Cerebellar cortex (tissue), 1 donor: ENCODE measurements at regions not wholly inside any gene's neighbourhood (a gene's known extent, or its start where the extent isn't known, plus 50 kb on each side); places are given as distances from the start of the nearest gene placed in this dataset.
"Not testable (repeated sequence)": the region's sequence is repeated elsewhere in the genome, so short reads cannot be mapped to it uniquely, and the experiment has no call there.

Experiments used
- DNase-seq: peaks from one replicate; pipeline ENCODE4 v3.0.0-alpha.2; 2015; ENCODE audit warnings: low spot score

DNA sequence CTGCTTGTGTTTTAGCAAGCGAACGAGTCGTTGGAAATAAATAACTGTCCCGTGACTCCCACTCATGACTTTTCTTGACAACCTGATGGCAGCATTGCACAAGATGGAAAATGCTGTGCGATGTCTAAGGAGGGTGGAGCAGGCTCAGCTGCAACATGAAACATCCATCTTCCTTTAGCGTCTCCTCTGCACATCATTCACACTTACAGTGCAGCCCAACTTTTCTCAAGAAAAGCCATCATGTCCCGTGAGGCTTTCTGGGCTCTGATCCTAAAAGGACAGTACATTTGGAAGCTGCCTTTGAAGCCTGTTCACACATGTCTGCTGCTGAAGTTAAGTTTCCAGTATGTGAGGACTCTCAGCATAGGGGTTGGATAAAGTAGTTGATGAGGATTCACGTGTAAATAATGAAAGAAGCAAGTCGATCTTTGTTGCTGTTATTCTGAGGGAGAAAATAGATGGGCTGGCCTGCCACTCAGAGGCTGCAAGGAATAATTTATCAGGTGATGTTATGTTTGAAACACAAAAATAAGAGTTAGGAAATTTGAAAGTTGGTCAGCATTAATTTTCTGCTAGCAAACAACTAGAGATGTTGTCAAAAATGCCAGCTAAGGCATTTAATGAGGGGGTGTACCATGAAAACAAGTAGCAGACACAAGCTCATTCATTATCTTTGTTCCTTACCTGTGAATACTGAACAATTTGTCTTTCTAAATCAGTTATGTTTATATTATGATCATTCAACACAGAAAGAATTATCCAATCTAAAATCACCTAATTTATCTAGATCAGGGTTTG lies 328.7 kb upstream of the ZFP42 start:
- peak; percentile 8 for DNase-seq

DNA sequence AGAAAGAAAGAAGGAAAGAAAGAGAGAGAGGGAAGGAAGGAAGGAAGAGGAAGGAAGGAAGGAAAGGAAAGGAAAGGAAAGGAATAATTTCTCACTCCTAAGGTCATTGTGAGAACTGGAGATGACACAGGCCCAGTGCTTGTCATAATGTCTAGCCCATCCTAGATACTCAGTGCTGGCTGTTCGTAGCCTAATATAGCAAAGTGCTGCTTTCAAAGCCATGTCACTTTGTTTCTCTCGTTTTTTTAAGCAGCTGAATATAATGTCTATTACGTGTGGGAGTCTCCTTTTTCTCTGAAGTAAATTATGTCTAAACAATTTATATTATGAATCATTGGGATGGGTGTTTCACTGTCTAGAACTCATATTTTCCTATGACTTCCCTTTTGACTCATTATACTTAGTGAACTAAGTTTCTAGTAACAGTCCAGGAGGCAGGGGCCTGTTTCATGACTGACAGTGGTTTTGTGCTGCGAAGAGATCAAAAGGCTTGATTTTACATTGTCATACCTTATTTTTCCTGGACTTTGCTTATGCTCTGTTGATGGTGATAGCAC lies 327.0 kb upstream of the ZFP42 start:
- DNase-seq = no peak

DNA sequence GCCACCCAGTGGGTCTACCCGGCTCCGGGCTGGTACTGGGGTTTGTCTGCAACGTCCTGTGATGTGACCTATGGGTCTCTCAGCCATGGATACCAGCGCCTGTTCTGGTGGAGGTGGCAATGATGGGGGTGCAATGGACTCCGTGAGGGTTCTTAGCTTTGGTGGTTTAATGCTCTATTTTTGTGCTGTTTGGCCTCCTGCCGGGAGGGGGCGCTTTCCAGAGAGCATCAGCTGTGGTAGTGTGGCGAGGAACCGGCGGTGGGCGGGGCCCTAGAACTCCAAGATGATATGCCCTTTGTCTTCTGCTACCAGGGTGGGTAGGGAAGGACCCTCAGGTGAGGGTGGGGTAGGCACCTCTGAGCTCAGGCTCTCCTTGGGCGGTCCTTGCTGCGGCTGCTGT lies 324.1 kb upstream of the ZFP42 start:
- not testable (repeated sequence) for DNase-seq

DNA sequence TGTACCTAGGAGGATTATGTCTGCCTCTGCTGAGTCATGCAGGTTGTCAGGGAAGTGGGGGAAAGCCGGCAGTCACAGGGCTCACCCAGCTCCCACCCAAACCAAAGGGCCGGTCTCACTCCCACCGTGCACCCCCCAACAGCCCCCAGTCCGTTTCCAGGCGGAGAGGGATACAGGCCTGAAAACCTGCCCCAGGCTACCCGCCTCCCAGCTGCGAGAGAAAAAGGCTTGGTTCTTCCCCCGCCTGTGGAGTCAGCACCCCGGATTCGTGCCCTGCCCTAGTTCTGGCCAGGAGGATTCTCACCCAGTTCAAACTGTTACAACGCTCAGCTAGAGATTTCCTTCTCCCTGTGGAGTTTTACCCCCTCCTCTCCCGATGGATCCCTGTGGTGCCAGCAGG lies 323.6 kb upstream of the ZFP42 start:
- DNase-seq = not testable (repeated sequence)

DNA sequence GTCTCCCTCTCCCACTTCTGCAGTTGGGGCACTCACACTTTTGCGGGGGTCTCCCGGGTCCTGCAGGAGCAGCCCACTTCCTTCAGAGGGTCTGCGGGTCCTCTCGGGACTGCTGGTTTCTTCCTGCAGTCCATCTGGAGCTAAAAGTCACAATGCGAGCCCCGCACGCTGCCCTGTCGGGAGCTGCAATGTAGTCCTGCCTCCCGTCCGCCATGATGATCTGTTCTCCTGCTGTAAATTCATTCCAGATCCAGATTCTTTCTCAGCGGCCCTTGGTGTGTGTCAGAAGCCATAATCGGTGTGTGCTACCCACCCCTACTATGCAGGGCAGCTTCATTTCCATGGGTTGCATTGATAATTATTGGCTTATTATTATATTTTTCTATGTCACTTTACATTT lies 323.0 kb upstream of the ZFP42 start:
- not testable (repeated sequence) for DNase-seq

DNA sequence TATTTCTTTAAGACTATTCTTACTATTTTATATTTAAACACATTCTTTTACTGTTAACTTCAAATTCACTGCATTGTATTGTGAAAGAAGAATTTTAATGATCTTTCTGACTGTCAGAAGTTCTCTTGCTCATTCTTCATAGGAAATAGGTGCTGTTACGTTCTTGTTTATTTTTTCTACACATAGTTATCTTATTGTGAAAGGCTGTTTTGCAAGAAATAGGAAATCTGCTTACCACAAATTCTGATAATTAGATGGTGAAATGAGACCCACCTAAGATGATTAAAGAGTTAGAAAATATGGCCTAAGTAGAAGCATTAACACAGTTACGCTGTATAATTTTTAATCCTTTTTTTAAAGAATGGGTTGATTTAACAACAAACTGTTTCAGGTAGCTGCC lies 316.1 kb upstream of the ZFP42 start:
- no peak for DNase-seq

DNA sequence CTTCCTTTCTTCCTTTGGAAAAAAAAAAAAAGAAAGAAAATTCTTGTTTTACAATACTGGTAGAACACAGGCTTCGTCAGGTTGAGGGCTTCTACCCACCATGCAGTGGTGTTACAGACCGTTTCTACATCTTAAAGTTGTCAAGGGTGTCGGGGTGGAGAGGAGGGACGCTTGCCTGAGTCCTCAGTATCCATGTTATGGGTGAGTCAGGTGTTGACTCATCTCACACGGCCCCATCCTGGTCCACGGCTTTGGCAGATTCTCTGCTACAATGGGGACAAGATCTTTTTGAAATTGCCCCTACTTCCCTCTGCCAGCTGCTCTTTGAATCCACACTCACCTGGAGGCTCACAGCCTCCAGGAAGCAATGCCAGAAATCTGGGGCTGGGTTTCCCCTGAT lies 310.3 kb upstream of the ZFP42 start:
- no peak for DNase-seq

DNA sequence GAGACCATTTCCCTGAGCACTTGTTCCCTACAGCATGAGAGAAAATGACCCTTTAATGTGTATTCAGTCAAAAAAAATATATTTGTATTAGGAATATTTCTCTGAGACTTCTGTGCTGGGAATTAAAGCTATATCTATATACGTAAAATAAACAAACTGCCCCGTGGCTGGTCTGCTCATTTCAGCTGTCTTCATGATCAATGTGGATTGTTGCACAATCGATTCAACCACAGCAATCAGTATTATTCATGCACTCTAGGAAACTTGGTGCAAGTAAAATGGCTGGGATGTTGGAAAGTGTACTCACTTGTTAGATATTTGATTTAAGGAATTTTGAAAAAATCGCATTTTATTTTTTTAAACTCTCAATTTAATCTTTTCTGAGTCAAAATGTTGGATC lies 307.9 kb upstream of the ZFP42 start:
- no peak for DNase-seq

DNA sequence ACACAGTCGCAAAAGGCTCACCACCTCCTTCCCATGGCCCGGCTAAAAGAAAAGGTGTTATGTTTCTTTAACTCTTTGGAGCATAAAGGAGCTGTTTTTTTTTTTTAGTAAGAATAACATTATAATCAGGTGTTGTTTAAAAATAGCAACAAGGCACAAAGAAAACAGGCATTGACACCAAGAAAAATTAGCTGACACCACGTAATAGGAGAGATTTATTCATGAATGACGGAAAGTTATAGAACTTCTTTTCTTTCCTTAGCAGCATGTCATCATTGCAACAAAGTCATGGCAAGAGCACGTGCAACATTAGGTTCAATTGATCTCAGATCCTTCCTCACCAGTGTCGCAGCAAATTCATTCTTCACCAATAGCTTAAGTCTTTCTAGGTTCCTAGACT lies 302.9 kb upstream of the ZFP42 start:
- no peak for DNase-seq

DNA sequence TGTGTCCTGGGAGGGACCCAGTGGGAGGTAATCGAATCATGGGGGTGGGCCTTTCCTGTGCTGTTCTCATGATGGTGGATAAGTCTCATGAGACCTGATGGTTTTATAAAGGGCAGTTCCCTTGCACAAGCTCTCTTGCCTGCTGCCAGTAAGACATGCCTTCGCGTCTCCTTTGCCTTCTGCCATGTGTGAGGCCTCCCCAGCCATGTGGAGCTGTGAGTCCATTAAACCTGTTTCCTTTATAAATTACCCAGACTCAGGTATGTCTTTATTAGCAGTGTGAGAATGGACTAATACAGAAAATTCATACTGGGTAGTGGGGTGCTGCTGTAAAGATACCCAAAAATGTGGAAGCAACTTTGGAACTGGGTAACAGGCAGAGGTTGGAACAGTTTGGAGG lies 300.0 kb upstream of the ZFP42 start:
- not testable (repeated sequence) for DNase-seq

DNA sequence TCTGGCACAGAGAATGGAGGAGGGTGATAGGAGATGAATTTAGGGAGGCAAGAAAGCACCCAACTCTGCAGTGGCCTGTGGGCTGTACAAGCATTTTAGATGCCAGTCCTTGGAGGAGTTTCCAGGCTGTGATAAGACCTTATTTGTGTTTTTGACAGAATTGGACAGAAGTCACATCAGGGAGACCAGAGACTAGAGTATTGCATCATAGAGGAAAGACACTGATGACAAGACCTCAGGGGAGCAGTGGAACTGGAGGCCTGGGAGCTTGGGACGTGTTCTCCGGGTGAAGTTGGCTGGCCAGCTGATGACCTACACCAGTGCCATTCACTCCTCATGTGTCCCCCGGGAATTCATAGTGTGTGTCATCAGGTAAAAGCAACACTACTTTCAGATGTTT lies 284.0 kb upstream of the ZFP42 start:
- no peak for DNase-seq

DNA sequence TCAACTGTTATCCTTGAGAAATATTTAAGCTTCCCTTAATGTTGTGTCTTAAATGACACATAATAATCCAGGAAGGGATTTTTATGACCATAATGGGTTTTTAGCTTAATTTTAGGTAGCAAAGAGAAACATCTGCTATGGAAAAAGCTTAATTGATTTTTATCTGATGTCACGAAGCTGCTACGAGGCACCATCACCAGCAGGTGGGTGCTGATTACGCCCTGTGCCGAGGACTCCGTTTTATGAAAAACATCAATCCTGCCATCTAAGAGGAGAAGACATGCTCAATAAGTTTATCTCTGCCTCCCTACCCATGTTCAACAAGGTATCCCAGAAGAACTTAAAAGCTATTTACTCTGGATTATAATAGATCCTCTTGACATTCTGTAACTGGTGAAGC lies 280.6 kb upstream of the ZFP42 start:
- no peak for DNase-seq

DNA sequence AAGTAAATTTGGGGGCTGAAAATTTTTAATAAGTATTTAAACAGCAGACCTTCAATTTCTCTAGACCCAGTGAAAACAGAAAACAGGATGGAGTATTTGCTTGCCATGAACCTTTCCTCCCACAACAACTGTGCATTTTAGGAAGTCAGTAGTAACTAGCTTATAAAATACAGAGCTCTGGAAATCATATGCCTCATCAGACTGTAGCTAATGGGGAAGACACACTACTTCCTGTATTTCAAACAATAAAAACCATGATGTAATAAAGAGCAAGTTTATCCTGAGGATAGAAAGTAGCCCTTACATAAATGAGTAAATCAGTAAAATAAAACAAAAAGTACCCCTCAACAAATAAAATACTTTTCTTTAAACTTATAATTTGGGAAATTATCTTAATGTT lies 280.1 kb upstream of the ZFP42 start:
- DNase-seq = no peak

DNA sequence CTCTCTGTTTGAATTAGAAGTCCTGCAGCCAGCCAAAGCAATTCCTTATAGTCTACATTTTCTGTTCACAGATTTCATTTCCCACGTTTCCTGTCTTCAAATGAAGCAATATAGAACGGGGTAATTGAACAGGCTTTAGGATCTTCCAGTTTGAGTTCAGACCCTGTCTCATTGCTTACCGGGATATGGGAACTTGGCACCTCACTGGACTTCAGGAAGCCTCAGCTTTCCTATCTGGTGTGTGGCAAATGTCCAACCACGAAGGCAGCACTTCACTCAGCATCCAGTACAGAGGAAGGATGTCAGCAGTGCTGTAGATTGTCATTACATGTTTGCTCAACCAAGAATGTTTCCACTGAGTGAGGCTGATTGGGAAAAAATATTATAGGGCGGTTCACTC lies 271.1 kb upstream of the ZFP42 start:
- no peak for DNase-seq

DNA sequence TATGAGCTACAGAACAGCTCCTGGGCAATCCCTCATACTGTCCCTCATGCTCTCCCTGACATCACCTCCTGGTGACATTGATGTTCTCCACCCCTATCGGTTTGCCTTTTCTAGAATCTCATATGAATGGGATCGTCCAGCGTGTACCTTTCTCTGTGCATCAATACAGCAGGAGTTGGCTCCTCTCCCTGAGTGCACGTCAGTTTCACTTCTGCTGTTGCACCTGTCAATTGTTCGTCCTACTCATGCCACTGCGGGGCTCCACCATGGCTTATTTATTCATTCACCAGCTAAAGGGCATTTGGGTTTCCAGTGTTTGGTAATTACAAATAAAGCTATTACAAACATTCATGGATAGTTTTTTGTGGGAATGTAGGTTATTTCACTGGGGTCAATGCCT lies 269.1 kb upstream of the ZFP42 start:
- no peak for DNase-seq

DNA sequence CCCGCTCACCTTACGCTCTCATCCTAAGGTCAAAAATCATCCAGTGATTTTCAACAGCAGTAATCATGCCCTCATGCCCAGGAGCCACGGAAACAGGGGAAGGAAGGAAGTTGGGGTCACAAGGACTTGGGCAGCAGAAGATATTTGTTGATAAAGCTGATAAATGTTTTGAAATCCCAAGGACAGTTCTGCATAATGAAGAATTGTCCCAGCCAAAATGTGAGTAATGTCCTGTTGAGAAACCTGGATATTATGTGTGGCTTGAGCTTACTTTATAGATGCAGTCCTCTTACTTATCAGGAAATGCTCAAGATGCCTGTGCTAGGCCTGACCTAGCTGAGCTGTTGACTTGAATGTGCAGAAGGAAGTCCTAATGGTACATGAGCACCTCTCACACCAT lies 263.0 kb upstream of the ZFP42 start:
- DNase-seq = no peak

DNA sequence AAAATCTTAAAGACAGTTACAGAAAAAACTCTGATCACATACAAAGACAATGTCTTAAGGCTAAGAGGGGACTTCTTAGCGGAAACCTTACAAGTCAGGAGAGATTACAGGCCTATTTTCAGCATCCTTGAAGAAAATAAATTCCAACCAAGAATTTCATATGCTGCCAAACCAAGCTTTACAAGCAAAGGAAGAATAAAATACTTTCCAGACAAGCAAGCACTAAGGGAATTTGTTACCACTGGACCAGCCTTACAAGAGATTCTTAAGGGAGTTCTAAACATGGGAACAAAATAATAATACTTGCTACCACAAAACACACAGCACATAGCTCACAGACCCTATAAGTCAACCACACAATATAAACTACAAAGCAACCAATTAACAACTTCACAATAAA lies 255.8 kb upstream of the ZFP42 start:
- no peak for DNase-seq

DNA sequence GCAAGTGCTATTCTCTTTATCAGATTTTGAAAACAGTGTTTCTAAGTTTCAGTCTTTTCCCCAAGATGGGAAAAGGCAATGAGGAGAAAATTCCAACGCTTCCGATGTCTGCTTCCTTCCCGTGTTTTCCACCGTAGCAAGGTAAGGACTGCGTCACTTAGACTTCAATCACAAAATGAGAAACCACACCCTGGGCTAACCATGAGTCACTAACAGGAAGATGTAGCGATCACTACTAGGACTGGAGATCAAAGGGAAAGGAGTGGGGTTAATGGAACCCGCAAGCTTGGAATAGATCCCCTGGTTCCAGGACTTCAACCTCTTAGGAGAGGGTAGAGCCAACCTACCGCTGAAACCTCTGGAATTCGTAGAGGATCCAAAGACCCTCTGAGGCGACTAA lies 250.7 kb upstream of the ZFP42 start:
- DNase-seq = no peak

DNA sequence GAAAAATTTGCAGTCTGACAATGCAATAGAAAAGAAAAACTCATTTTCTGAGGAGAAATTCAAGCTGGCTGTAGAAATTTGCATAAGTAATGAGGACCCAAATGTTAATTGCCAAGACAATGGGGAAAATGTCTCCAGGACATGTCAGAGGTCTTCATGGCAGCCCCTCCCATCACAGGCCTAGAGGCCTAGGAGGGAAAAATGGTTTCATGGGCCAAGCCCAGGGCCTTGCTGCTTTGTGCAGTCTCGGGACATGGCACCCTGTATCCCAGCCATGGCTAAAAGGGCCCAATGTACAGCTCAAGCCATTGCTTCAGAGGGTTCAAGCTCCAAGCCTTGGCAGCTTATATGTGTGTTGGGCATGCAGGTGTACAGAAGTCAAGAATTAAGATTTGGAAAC lies 244.9 kb upstream of the ZFP42 start:
- not testable (repeated sequence) for DNase-seq

DNA sequence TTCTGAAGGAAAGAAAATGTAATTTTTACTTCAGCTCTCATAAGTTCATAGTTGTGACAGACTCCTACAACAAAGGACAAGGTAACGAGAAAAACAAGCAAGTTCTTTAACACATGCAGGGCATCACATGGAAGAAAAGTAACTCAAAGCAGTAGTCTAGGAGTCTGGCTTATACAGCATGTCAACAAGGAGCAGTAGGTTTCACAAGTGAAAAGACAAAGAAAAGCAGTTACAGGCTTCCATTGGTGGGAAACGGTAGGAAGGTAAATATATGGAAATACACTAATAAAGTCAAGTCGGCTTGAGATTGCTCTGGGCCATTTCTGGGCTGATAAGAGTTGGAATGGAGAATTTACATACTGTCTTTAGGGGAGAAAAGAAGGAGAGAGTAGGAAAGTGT lies 228.4 kb upstream of the ZFP42 start:
- DNase-seq = no peak

DNA sequence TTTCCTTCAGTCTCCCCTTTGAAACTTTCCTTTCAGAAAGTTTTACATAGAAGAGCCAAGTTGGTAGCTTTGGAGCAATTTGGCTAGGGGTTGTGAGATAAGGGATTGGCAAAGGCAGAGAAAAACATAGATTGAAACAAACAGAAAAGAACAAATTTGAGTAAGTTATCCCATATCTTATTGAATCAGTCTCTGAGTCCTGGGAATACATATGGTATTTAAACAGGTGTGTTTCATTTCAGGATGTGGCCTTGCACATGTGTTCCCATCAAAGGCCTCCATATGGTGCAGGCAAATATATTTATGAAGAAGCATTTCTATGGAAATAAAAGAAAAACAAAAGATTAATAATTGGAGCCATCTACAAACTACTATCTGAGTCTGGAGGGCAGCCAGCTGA lies 227.9 kb upstream of the ZFP42 start:
- DNase-seq = no peak

DNA sequence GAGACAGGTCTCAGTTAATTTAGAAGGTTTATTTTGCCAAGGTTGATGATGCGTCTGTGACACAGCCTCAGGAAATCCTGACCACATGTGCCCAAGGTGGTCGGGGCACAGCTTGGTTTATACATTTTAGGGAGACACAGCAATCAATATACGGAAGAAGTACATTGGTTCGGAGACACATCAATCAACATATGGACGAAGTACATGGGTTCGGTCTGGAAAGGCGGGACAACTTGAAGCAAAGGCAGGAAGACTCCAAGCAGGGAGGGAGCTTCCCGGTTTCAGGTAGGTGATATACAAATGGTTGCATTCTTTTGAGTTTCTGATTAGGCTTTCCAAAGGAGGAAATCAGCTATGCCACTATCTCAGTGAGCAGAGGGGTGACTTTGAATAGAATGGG lies 225.2 kb upstream of the ZFP42 start:
- no peak for DNase-seq

DNA sequence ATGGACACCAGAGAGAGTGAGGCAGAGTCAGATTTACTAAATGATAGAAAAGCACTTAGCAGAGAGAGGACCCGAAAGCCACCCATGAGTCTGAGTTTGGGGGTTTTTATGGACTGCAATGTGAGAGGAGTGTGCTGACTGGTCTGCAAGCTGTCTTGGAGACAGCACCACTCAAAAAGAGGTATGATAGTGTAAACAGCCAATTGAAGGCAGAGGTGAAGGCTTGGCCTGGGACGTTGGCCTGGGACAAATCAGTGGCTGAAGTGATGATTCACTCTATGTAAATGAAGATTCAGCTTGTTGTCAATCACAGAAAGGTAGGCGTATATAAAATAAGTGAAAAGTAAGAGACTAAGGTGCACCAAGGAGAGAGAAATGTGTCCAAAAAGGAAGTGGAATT lies 217.6 kb upstream of the ZFP42 start:
- no peak for DNase-seq

DNA sequence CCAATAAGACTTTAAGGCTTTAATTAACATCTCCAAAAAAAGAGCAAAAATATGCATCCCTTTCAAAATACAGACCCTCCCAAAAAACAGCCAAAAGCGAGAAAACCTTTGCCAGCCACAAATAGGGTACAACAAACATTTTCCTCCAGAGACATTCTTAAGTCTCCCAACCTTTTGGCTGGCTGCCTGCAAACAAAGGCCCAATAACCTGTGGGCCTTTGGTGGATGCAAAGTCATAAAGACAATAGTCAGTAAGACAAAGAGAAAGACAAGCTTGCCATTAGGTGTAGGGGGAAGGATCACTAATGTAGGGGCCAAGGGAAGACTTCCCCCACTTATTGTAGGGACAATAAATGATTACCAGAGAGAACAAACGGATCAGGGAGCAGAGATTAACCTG lies 215.5 kb upstream of the ZFP42 start:
- DNase-seq = no peak
